HFFc6 (cell line): ENCODE measurements at regions not wholly inside any gene's neighbourhood (a gene's known extent, or its start where the extent isn't known, plus 50 kb on each side); places are given as distances from the start of the nearest gene placed in this dataset.

ENCODE experiments used
- DNase-seq: peaks from one replicate; pipeline ENCODE4 v3.0.0-alpha.2; 2018
- H3K27ac Mint-ChIP-seq: 2 replicates; pipeline ENCODE4 v1.8.0; 2020; ENCODE audit warnings: mild to moderate bottlenecking, mixed read lengths
- H3K27me3 Mint-ChIP-seq: 2 replicates; pipeline ENCODE4 v1.8.0; 2021; ENCODE audit warnings: mild to moderate bottlenecking, moderate library complexity, mixed read lengths; ENCODE audit not compliant: insufficient read depth
- H3K36me3 Mint-ChIP-seq: 2 replicates; pipeline ENCODE4 v1.8.0; 2021; ENCODE audit warnings: low read depth, mixed read lengths
- H3K4me1 Mint-ChIP-seq: 2 replicates; pipeline ENCODE4 v1.8.0; 2020; ENCODE audit warnings: low read depth, mixed read lengths
- H3K4me3 Mint-ChIP-seq: 2 replicates; pipeline ENCODE4 v1.8.0; 2020; ENCODE audit warnings: mild to moderate bottlenecking, moderate library complexity, mixed read lengths
- H3K9me3 Mint-ChIP-seq: 2 replicates; pipeline ENCODE4 v1.8.0; 2020; ENCODE audit warnings: mild to moderate bottlenecking, mixed read lengths
- TF ChIP-seq, protein P1 (sequence below): fragments of 200-600 bp; sonication (generic); IDR thresholded peaks from 2 replicates; pipeline ENCODE4 v1.5.0; 2021; ENCODE audit warnings: antibody characterized with exemption, mild to moderate bottlenecking

GRCh38 chr15:25508369-25509002 is 69.7 kb upstream of the UBE3A start:
- H3K4me1 Mint-ChIP-seq: peaks cover 42% of the 10 kb centered on the region
- DNase-seq: peak; percentile 40
- peaks cover 12% of the 10 kb centered on the region for H3K27me3 Mint-ChIP-seq
- no peak overlapping the region for H3K4me3 Mint-ChIP-seq
- H3K36me3 Mint-ChIP-seq: peaks cover 5% of the 10 kb centered on the region; the same call in 1 of the 2 replicates
- H3K27ac Mint-ChIP-seq: no peak overlapping the region
- TF ChIP-seq, protein P1, sequence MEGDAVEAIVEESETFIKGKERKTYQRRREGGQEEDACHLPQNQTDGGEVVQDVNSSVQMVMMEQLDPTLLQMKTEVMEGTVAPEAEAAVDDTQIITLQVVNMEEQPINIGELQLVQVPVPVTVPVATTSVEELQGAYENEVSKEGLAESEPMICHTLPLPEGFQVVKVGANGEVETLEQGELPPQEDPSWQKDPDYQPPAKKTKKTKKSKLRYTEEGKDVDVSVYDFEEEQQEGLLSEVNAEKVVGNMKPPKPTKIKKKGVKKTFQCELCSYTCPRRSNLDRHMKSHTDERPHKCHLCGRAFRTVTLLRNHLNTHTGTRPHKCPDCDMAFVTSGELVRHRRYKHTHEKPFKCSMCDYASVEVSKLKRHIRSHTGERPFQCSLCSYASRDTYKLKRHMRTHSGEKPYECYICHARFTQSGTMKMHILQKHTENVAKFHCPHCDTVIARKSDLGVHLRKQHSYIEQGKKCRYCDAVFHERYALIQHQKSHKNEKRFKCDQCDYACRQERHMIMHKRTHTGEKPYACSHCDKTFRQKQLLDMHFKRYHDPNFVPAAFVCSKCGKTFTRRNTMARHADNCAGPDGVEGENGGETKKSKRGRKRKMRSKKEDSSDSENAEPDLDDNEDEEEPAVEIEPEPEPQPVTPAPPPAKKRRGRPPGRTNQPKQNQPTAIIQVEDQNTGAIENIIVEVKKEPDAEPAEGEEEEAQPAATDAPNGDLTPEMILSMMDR: peak; percentile 89
- H3K9me3 Mint-ChIP-seq: 0 out of 2 replicates have a peak, but pooled peaks cover 4% of the 10 kb centered on the region

GRCh38 chr15:25504307-25504706 is 65.5 kb upstream of the UBE3A start:
- Mint-ChIP-seq H3K9me3 (0 out of 2 replicates have a peak, but pooled peaks cover 6% of the 10 kb centered on the region), H3K4me3 (peak overlapping the region; percentile 71), H3K27ac (peak overlapping the region; percentile 89), H3K27me3 (peaks cover 6% of the 10 kb centered on the region), H3K36me3 (peaks cover 10% of the 10 kb centered on the region; the same call in 1 of the 2 replicates), H3K4me1 (peaks cover 44% of the 10 kb centered on the region)
- TF ChIP-seq, protein P1: no peak
- peak; percentile 77 for DNase-seq

- peak; percentile 55 for DNase-seq
- Mint-ChIP-seq H3K27me3 (peaks cover 7% of the 10 kb centered on the region), H3K4me3 (no peak overlapping the region), H3K27ac (no peak overlapping the region), H3K36me3 (peaks cover 10% of the 10 kb centered on the region; the same call in 1 of the 2 replicates), H3K9me3 (0 out of 2 replicates have a peak, but pooled peaks cover 6% of the 10 kb centered on the region), H3K4me1 (peaks cover 37% of the 10 kb centered on the region)
- TF ChIP-seq, protein P1: peak; percentile 89
Observed at GRCh38 chr15:25501828-25502446, 63.1 kb upstream of the UBE3A start.

DNA sequence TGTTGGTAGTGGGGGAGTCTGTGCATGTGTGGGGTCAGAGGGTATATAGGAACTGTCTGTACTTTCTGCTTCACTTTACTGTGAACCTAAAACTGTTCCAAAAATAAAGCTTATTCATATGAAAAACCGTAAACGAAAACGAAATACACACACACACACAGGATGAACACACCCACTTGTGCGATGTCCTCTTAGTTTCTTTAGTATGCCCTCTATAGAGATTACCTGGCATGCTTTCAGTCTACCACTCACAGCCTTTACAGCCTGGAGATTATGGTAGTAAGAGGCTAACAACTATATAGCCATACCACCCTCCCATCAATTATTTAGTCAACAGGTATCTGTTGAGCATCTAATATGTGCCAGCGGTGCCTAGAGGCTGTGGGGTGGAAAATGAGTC is 60.0 kb upstream of the UBE3A start:
- no peak overlapping the region for H3K4me3 Mint-ChIP-seq
- no peak overlapping the region for H3K27ac Mint-ChIP-seq
- H3K4me1 Mint-ChIP-seq: peaks cover 18% of the 10 kb centered on the region
- TF ChIP-seq, protein P1: no peak
- H3K9me3 Mint-ChIP-seq: 0 out of 2 replicates have a peak, but pooled peaks cover 5% of the 10 kb centered on the region
- H3K27me3 Mint-ChIP-seq: peaks cover 9% of the 10 kb centered on the region
- peaks cover 9% of the 10 kb centered on the region; the same call in 1 of the 2 replicates for H3K36me3 Mint-ChIP-seq
- no peak for DNase-seq

- no peak for DNase-seq
- Mint-ChIP-seq H3K9me3 (no peaks in the 10 kb centered on the region), H3K27ac (no peak overlapping the region), H3K27me3 (peaks cover 9% of the 10 kb centered on the region), H3K4me1 (peaks cover 13% of the 10 kb centered on the region), H3K4me3 (no peak overlapping the region), H3K36me3 (no peaks in the 10 kb centered on the region)
- TF ChIP-seq, protein P1: no peak
Observed at GRCh38 chr15:25497934-25498333, 59.1 kb upstream of the UBE3A start.
